SK-N-SH (cell line): ENCODE measurements at regions not wholly inside any gene's neighbourhood (a gene's known extent, or its start where the extent isn't known, plus 50 kb on each side); places are given as distances from the start of the nearest gene placed in this dataset.
A peak's percentile ranks its signal among the peaks of the same experiment; 100 is the strongest.

Source experiments
- CTCF ChIP-seq: fragments of 200-600 bp; sonication (generic); IDR thresholded peaks from 2 replicates; pipeline ENCODE4 v1.6.1; 2017; ENCODE audit warnings: antibody characterized with exemption, mild to moderate bottlenecking, moderate library complexity
- GATA2 ChIP-seq: sonication (generic); formaldehyde crosslinking; IDR thresholded peaks from 2 replicates; pipeline ENCODE4 v1.5.0; 2020; ENCODE audit warnings: mild to moderate bottlenecking, missing genetic modification reagents
- NRF1 ChIP-seq: IDR thresholded peaks from 2 replicates; pipeline ENCODE4 v1.6.1; 2012; ENCODE audit warnings: low read depth, mild to moderate bottlenecking, low read length
- POLR2AphosphoS5 ChIP-seq: IDR thresholded peaks from 2 replicates; pipeline ENCODE4 v1.6.1; 2012; ENCODE audit warnings: low read depth, low read length
- RAD21 ChIP-seq: IDR thresholded peaks from 2 replicates; pipeline ENCODE4 v1.6.1; 2012; ENCODE audit warnings: mild to moderate bottlenecking, low read length
- USF1 ChIP-seq: IDR thresholded peaks from 2 replicates; pipeline ENCODE4 v1.4.0; 2012; ENCODE audit warnings: low read depth, borderline replicate concordance

- TF ChIP-seq CTCF = no peak
- no peak for TF ChIP-seq USF1
- peak; percentile 17; the same call in 1 of the 2 replicates for TF ChIP-seq POLR2AphosphoS5
- no peak for TF ChIP-seq NRF1
- peak; percentile 100 for TF ChIP-seq GATA2 (CRISPR knock-in tag)
- peak; percentile 47; the same call in 1 of the 2 replicates for TF ChIP-seq RAD21
Measured at GRCh38 chr7:68166525-68166924, 1169.9 kb downstream of the TYW1 start.
